GM23338 (cell line): ENCODE measurements at regions not wholly inside any gene's neighbourhood (a gene's known extent, or its start where the extent isn't known, plus 50 kb on each side); places are given as distances from the start of the nearest gene placed in this dataset.

Experiments
- ATAC-seq: fragments of 200-7000 bp; cut with Tn5 transposase; 3 replicates; pipeline ENCODE4 v1.9.1; 2020
- DNase-seq: peaks from one replicate; pipeline ENCODE4 v3.0.0-alpha.2; 2015; ENCODE audit warnings: low spot score
- H2AFZ ChIP-seq: fragments of 200-600 bp; sonication (generic); 2 replicates; pipeline ENCODE4 v1.8.0; 2016; ENCODE audit warnings: antibody characterized with exemption, mild to moderate bottlenecking, moderate library complexity
- H3F3A ChIP-seq: fragments of 200-600 bp; sonication (generic); replicated peaks from 2 replicates; pipeline ENCODE4 v1.8.0; 2017; ENCODE audit warnings: antibody characterized with exemption, mixed run types, low read depth
- H3K27ac ChIP-seq: fragments of 200-600 bp; sonication (generic); 2 replicates; pipeline ENCODE4 v1.6.1; 2016; ENCODE audit warnings: low read depth
- H3K27me3 ChIP-seq: fragments of 200-600 bp; sonication (generic); 2 replicates; pipeline ENCODE4 v1.8.0; 2016; ENCODE audit warnings: mild to moderate bottlenecking, mixed run types, moderate library complexity; ENCODE audit not compliant: insufficient read depth
- H3K36me3 ChIP-seq: fragments of 200-600 bp; sonication (generic); 2 replicates; pipeline ENCODE4 v1.8.0; 2016; ENCODE audit warnings: mild to moderate bottlenecking; ENCODE audit not compliant: insufficient read depth
- H3K4me1 ChIP-seq: fragments of 200-600 bp; sonication (generic); 2 replicates; pipeline ENCODE4 v1.8.0; 2016; ENCODE audit warnings: mild to moderate bottlenecking, moderate library complexity; ENCODE audit not compliant: insufficient read depth
- H3K4me2 ChIP-seq: fragments of 200-600 bp; sonication (generic); 2 replicates; pipeline ENCODE4 v1.7.1; 2017; ENCODE audit warnings: mixed run types
- H3K4me3 ChIP-seq: fragments of 200-600 bp; sonication (generic); 2 replicates; pipeline ENCODE4 v1.6.1; 2016; ENCODE audit warnings: mixed run types
- H3K79me2 ChIP-seq: fragments of 200-600 bp; sonication (generic); replicated peaks from 2 replicates; pipeline ENCODE4 v1.8.0; 2017; ENCODE audit warnings: mild to moderate bottlenecking; ENCODE audit not compliant: insufficient read depth
- H3K9me2 ChIP-seq: fragments of 200-600 bp; sonication (generic); 2 replicates; pipeline ENCODE4 v1.8.0; 2017; ENCODE audit not compliant: insufficient read depth
- H4K20me1 ChIP-seq: fragments of 200-600 bp; sonication (generic); replicated peaks from 2 replicates; pipeline ENCODE4 v1.8.0; 2017; ENCODE audit warnings: mild to moderate bottlenecking; ENCODE audit not compliant: insufficient read depth
- H3K27ac Mint-ChIP-seq: 2 replicates; pipeline ENCODE4 v1.8.0; 2020; ENCODE audit warnings: inconsistent platforms, mild to moderate bottlenecking, moderate library complexity, mixed read lengths
- H3K27me3 Mint-ChIP-seq: 3 replicates; pipeline ENCODE4 v1.8.0; 2022; ENCODE audit warnings: low read depth, mild to moderate bottlenecking, moderate library complexity, mixed read lengths, inconsistent platforms; ENCODE audit not compliant: insufficient read depth, poor library complexity
- H3K36me3 Mint-ChIP-seq: 3 replicates; pipeline ENCODE4 v1.8.0; 2021; ENCODE audit warnings: low read depth, mild to moderate bottlenecking, inconsistent platforms, moderate library complexity, mixed read lengths
- H3K4me1 Mint-ChIP-seq: 3 replicates; pipeline ENCODE4 v1.8.0; 2020; ENCODE audit warnings: mild to moderate bottlenecking, inconsistent platforms, mixed read lengths
- H3K4me3 Mint-ChIP-seq: 3 replicates; pipeline ENCODE4 v1.8.0; 2021; ENCODE audit warnings: moderate library complexity, mild to moderate bottlenecking, inconsistent platforms, mixed read lengths
- H3K9me3 Mint-ChIP-seq: 3 replicates; pipeline ENCODE4 v1.8.0; 2020; ENCODE audit warnings: moderate library complexity, mild to moderate bottlenecking, inconsistent platforms, mixed read lengths
- CREB1 ChIP-seq: fragments of 250-450 bp; sonication (Bioruptor Pico); IDR thresholded peaks from 2 replicates; pipeline ENCODE4 v1.5.0; 2020; ENCODE audit warnings: low read depth, mild to moderate bottlenecking, moderate library complexity
- CTCF ChIP-seq, 2 experiments: fragments of 200-600 bp in 1 of 2; sonication (generic) in 1 of 2; conservative IDR thresholded peaks; 2 replicates each; pipeline versions ENCODE4 v1.5.1 to v1.6.1; 2016 to 2017; ENCODE audit warnings: antibody characterized with exemption in 2 of 2, low read depth in 2 of 2, mild to moderate bottlenecking in 2 of 2, moderate library complexity in 1 of 2
- ETS1 ChIP-seq: IDR thresholded peaks from 2 replicates; pipeline ENCODE4 v1.6.1; 2016; ENCODE audit warnings: antibody characterized with exemption
- EZH2 ChIP-seq: fragments of 200-600 bp; sonication (generic); IDR thresholded peaks from one replicate; pipeline ENCODE4 v1.8.0; 2017; ENCODE audit warnings: antibody characterized with exemption, mild to moderate bottlenecking, low read depth; ENCODE audit not compliant: unreplicated experiment
- EZH2phosphoT487 ChIP-seq: fragments of 200-600 bp; sonication (generic); IDR thresholded peaks from one replicate; pipeline ENCODE4 v1.8.1; 2018; ENCODE audit warnings: antibody characterized with exemption; ENCODE audit not compliant: unreplicated experiment
- NANOG ChIP-seq: IDR thresholded peaks from 2 replicates; pipeline ENCODE4 v1.6.1; 2016; ENCODE audit warnings: antibody characterized with exemption, borderline replicate concordance
- POLR2AphosphoS5 ChIP-seq: IDR thresholded peaks from 2 replicates; pipeline ENCODE4 v1.6.1; 2016; ENCODE audit warnings: antibody characterized with exemption, low read depth
- STAT1 ChIP-seq: IDR thresholded peaks from one replicate; pipeline ENCODE4 v1.6.1; 2016; ENCODE audit warnings: antibody characterized with exemption; ENCODE audit not compliant: unreplicated experiment
- ZNF331 ChIP-seq: fragments of 250-450 bp; sonication (Bioruptor Pico); IDR thresholded peaks from 2 replicates; pipeline ENCODE4 v1.5.0; 2020; ENCODE audit warnings: low read depth, mild to moderate bottlenecking, moderate library complexity
- ZNF462 ChIP-seq: fragments of 250-450 bp; sonication (Bioruptor Pico); IDR thresholded peaks from 2 replicates; pipeline ENCODE4 v1.5.0; 2020; ENCODE audit warnings: mild to moderate bottlenecking, moderate library complexity

- no peak overlapping the region for H3K4me3 Mint-ChIP-seq
- 0 out of 2 replicates have a peak overlapping the region, but pooled peaks have one; percentile 35 for H2AFZ ChIP-seq
- no peaks in the 10 kb centered on the region for H3K36me3 Mint-ChIP-seq
Observed at GRCh38 chr2:163248376-163249253, 410.0 kb upstream of the KCNH7 start.

More at GRCh38 chr2:163248376-163249253, 410.0 kb upstream of the KCNH7 start:
- Histone ChIP-seq H3K9me2 (no peaks in the 10 kb centered on the region), H3K79me2 (no peaks in the 10 kb centered on the region), H3K27me3 (no peaks in the 10 kb centered on the region), H3K4me3 (no peak overlapping the region), H4K20me1 (no peaks in the 10 kb centered on the region), H3K4me2 (no peak overlapping the region), H3F3A (no peaks in the 10 kb centered on the region), H3K27ac (no peak overlapping the region), H3K36me3 (no peaks in the 10 kb centered on the region), H3K4me1 (0 out of 2 replicates have a peak, but pooled peaks cover 5% of the 10 kb centered on the region)
- H3K27me3 Mint-ChIP-seq: peaks cover under 1% of the 10 kb centered on the region
- H3K27ac Mint-ChIP-seq: 0 out of 2 replicates have a peak overlapping the region, but pooled peaks have one; percentile 29
- H3K9me3 Mint-ChIP-seq: no peaks in the 10 kb centered on the region
- ATAC-seq (no peak), DNase-seq (no peak)
- H3K4me1 Mint-ChIP-seq: peaks cover 14% of the 10 kb centered on the region; the same call in 2 of the 3 replicates
- no peak for TF ChIP-seq NANOG
- no peak for TF ChIP-seq STAT1
- TF ChIP-seq CTCF (conservative IDR thresholded peaks at IDR 0.05; ENCODE audit: low read depth in 2 of 2): no peak
- TF ChIP-seq CREB1: no peak
- no peak for TF ChIP-seq POLR2AphosphoS5
- no peak for TF ChIP-seq ZNF462
- TF ChIP-seq ETS1: no peak
- TF ChIP-seq EZH2: no peak
- no peak for TF ChIP-seq ZNF331 (CRISPR knock-in tag)
- no peak for TF ChIP-seq EZH2phosphoT487
